HG03280 (cell line): ENCODE measurements at regions not wholly inside any gene's neighbourhood (a gene's known extent, or its start where the extent isn't known, plus 50 kb on each side); places are given as distances from the start of the nearest gene placed in this dataset.
A peak's percentile ranks its signal among the peaks of the same experiment; 100 is the strongest.
"Not testable (repeated sequence)": the region's sequence is repeated elsewhere in the genome, so short reads cannot be mapped to it uniquely, and the experiment has no call there.

Experiments
- ATAC-seq: cut with Tn5 transposase; IDR thresholded peaks from one replicate; pipeline ENCODE4 v1.9.1; 2021; ENCODE audit warnings: mild to moderate bottlenecking, moderate library complexity; ENCODE audit not compliant: unreplicated experiment

- ATAC-seq = peak; percentile 63
These were observed 159.3 kb upstream of the TNFAIP3 start for GRCh38 chr6:137707590-137708360.

- no peak for ATAC-seq
These were observed 158.6 kb upstream of the TNFAIP3 start for GRCh38 chr6:137708481-137708880.

GRCh38 chr6:137709424-137710236 lies 157.4 kb upstream of the TNFAIP3 start:
- no peak for ATAC-seq

GRCh38 chr6:137711972-137712371 lies 155.1 kb upstream of the TNFAIP3 start:
- no peak for ATAC-seq

- no peak for ATAC-seq
These were observed 154.5 kb upstream of the TNFAIP3 start for GRCh38 chr6:137712587-137712986.

- no peak for ATAC-seq
These were observed 151.4 kb upstream of the TNFAIP3 start for GRCh38 chr6:137715589-137716045.

- ATAC-seq = no peak
These were observed 149.7 kb upstream of the TNFAIP3 start for GRCh38 chr6:137717074-137718073.

- not testable (repeated sequence) for ATAC-seq
These were observed 148.2 kb upstream of the TNFAIP3 start for GRCh38 chr6:137718903-137719302.

GRCh38 chr6:137722749-137723272 lies 144.2 kb upstream of the TNFAIP3 start:
- no peak for ATAC-seq

- ATAC-seq = no peak
These were observed 143.6 kb upstream of the TNFAIP3 start for GRCh38 chr6:137723273-137724017.

GRCh38 chr6:137724018-137724403 lies 143.0 kb upstream of the TNFAIP3 start:
- no peak for ATAC-seq

GRCh38 chr6:137724495-137725211 lies 142.4 kb upstream of the TNFAIP3 start:
- ATAC-seq = no peak

GRCh38 chr6:137725949-137726348 lies 141.1 kb upstream of the TNFAIP3 start:
- no peak for ATAC-seq

GRCh38 chr6:137726582-137726981 lies 140.5 kb upstream of the TNFAIP3 start:
- ATAC-seq = no peak

GRCh38 chr6:137727216-137727765 lies 139.8 kb upstream of the TNFAIP3 start:
- no peak for ATAC-seq

- no peak for ATAC-seq
These were observed 138.4 kb upstream of the TNFAIP3 start for GRCh38 chr6:137728386-137729349.

- ATAC-seq = no peak
These were observed 137.0 kb upstream of the TNFAIP3 start for GRCh38 chr6:137729866-137730629.
